PC-3 (cell line): ENCODE measurements at regions not wholly inside any gene's neighbourhood (a gene's known extent, or its start where the extent isn't known, plus 50 kb on each side); places are given as distances from the start of the nearest gene placed in this dataset.

Experiments used
- ATAC-seq: fragments of 200-7000 bp; cut with Tn5 transposase; 2 replicates; pipeline ENCODE4 v1.9.1; 2020; ENCODE audit warnings: mild to moderate bottlenecking, moderate library complexity
- BruUV-seq: library from RNA; stranded (reverse); fragments of 400-500 nt; replicated peaks from 2 replicates; lab custom pipeline; 2021; lab: Mats Ljungman, UMichigan
- CTCF ChIA-PET: fragments of 300-600 bp; sonication (Branson Sonifier 250); formaldehyde crosslinking; loops from one replicate; lab custom pipeline; 2022; ENCODE audit warnings: antibody characterized with exemption; lab: Charles Lee
- POLR2A ChIA-PET: fragments of 300-600 bp; sonication (Branson Sonifier 250); formaldehyde crosslinking; loops from one replicate; lab custom pipeline; 2022; ENCODE audit warnings: antibody characterized with exemption; ENCODE audit not compliant: unreplicated experiment; lab: Charles Lee
- DNase-seq: peaks from one replicate; pipeline ENCODE4 v3.0.0-alpha.2; 2015
- H2AFZ ChIP-seq: fragments of 300-600 bp; sonication (generic); 2 replicates; pipeline ENCODE4 v1.6.0; 2016; ENCODE audit warnings: antibody characterized with exemption, low read length
- H3F3A ChIP-seq: fragments of 300-600 bp; sonication (generic); one replicate; pipeline ENCODE4 v1.6.0; 2017; ENCODE audit warnings: antibody characterized with exemption, low read length, control low read depth, mild to moderate bottlenecking; ENCODE audit not compliant: unreplicated experiment
- H3K27ac ChIP-seq: fragments of 300-600 bp; sonication (generic); 2 replicates; pipeline ENCODE4 v1.5.1; 2016; ENCODE audit warnings: mild to moderate bottlenecking, low read length
- H3K27me3 ChIP-seq: fragments of 300-600 bp; sonication (generic); 2 replicates; pipeline ENCODE4 v1.6.1; 2016; ENCODE audit warnings: low read length, mixed read lengths
- H3K36me3 ChIP-seq: fragments of 300-600 bp; sonication (generic); 2 replicates; pipeline ENCODE4 v1.6.1; 2016; ENCODE audit warnings: low read depth, mixed run types, low read length, mixed read lengths
- H3K4me1 ChIP-seq: fragments of 300-600 bp; sonication (generic); 2 replicates; pipeline ENCODE4 v1.5.1; 2016; ENCODE audit warnings: low read length; ENCODE audit not compliant: insufficient read depth
- H3K4me2 ChIP-seq: fragments of 300-600 bp; sonication (generic); 2 replicates; pipeline ENCODE4 v1.6.0; 2016; ENCODE audit warnings: low read length
- H3K4me3 ChIP-seq: fragments of 300-600 bp; sonication (generic); 2 replicates; pipeline ENCODE4 v1.5.1; 2016; ENCODE audit warnings: mild to moderate bottlenecking, low read length, mixed read lengths
- H3K79me2 ChIP-seq: fragments of 300-600 bp; sonication (generic); 2 replicates; pipeline ENCODE4 v1.6.1; 2017; ENCODE audit warnings: low read length, mixed read lengths
- H3K9ac ChIP-seq: fragments of 300-600 bp; sonication (generic); 2 replicates; pipeline ENCODE4 v1.6.0; 2016; ENCODE audit warnings: mild to moderate bottlenecking, low read length
- H3K9me2 ChIP-seq: fragments of 300-600 bp; sonication (generic); replicated peaks from 2 replicates; pipeline ENCODE4 v1.6.1; 2016; ENCODE audit warnings: mixed run types, low read length, mixed read lengths
- H3K9me3 ChIP-seq: fragments of 300-600 bp; sonication (generic); 2 replicates; pipeline ENCODE4 v1.6.1; 2016; ENCODE audit warnings: low read length, mixed read lengths
- H4K20me1 ChIP-seq: fragments of 300-600 bp; sonication (generic); 2 replicates; pipeline ENCODE4 v1.6.1; 2016; ENCODE audit warnings: low read length, mixed read lengths
- EZH2 ChIP-seq: fragments of 300-600 bp; sonication (generic); IDR thresholded peaks from one replicate; pipeline ENCODE4 v1.6.1; 2017; ENCODE audit warnings: antibody characterized with exemption, mild to moderate bottlenecking, low read length; ENCODE audit not compliant: unreplicated experiment
- EZH2phosphoT487 ChIP-seq: fragments of 300-600 bp; sonication (generic); IDR thresholded peaks from 2 replicates; pipeline ENCODE4 v1.6.1; 2018; ENCODE audit warnings: mild to moderate bottlenecking, antibody characterized with exemption, low read length, borderline replicate concordance
- intact Hi-C: fragments of 100-400 bp; cut with micrococcal nuclease; formaldehyde crosslinking; loops from 2 replicates; pipeline ENCODE4 v1.9.0; 2023
- TF ChIP-seq, protein P1 (sequence below): fragments of 300-600 bp; sonication (generic); conservative IDR thresholded peaks from 2 replicates; pipeline ENCODE4 v1.5.1; 2017; ENCODE audit warnings: antibody characterized with exemption, low read depth, mild to moderate bottlenecking, low read length

DNA sequence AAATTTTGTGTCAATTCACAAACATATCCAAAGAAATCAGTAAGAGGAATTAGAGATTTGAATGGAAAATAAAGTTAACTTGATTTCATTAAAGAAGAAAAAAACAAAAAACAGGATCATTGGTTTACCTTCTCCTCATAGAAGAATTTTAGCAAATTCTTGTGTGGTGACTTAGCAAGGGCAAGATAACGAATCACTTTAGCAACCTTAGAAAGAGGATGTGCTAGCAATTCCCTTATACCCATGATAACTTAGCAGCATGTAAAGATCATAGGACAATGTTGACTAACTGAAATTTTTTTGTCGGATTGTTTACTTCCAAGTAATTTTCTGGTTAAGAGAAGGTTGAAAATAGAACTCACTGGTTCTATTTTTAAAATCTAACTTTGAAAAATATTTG is 609.3 kb downstream of the GBE1 start:
- Histone ChIP-seq H4K20me1 (no peaks in the 10 kb centered on the region), H3K27me3 (no peaks in the 10 kb centered on the region), H3K9ac (no peak overlapping the region), H3K9me2 (no peaks in the 10 kb centered on the region), H3K27ac (no peak overlapping the region), H3F3A (no peaks in the 10 kb centered on the region), H3K4me1 (no peaks in the 10 kb centered on the region), H2AFZ (no peak overlapping the region), H3K4me3 (no peak overlapping the region), H3K9me3 (no peaks in the 10 kb centered on the region), H3K79me2 (no peaks in the 10 kb centered on the region), H3K4me2 (no peak overlapping the region), H3K36me3 (no peaks in the 10 kb centered on the region)
- DNase-seq (no peak), ATAC-seq (no peak)
- intact Hi-C loops = no loop called here
- no TSS peak for BruUV-seq
- CTCF ChIA-PET = no interaction called here
- POLR2A ChIA-PET = no interaction called here
- TF ChIP-seq EZH2 (no peak), EZH2phosphoT487 (no peak)
- TF ChIP-seq, protein P1, sequence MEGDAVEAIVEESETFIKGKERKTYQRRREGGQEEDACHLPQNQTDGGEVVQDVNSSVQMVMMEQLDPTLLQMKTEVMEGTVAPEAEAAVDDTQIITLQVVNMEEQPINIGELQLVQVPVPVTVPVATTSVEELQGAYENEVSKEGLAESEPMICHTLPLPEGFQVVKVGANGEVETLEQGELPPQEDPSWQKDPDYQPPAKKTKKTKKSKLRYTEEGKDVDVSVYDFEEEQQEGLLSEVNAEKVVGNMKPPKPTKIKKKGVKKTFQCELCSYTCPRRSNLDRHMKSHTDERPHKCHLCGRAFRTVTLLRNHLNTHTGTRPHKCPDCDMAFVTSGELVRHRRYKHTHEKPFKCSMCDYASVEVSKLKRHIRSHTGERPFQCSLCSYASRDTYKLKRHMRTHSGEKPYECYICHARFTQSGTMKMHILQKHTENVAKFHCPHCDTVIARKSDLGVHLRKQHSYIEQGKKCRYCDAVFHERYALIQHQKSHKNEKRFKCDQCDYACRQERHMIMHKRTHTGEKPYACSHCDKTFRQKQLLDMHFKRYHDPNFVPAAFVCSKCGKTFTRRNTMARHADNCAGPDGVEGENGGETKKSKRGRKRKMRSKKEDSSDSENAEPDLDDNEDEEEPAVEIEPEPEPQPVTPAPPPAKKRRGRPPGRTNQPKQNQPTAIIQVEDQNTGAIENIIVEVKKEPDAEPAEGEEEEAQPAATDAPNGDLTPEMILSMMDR = no peak

DNA sequence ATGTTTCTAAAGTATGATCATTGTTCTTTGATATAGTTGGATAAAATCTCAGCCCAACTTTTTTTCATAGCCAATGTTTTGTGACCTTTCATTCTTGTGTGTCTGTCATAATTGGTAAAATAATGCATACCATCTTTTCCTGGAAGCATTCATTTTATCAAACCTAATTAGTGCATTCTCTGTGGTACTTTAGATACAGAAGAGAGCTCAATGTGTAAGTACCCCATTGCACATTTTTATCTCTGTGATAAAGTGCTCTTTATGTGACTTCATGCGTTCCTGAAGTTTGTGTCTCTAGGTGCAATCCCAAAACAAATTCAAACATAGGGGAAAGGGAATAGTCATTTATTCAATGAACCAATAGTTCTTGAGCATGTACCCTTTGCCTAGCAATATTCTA is 628.5 kb downstream of the GBE1 start:
- Histone ChIP-seq H3K4me2 (no peak overlapping the region), H3K9me2 (no peaks in the 10 kb centered on the region), H3F3A (no peaks in the 10 kb centered on the region), H4K20me1 (no peaks in the 10 kb centered on the region), H3K9me3 (no peaks in the 10 kb centered on the region), H3K27ac (no peak overlapping the region), H3K36me3 (no peaks in the 10 kb centered on the region), H2AFZ (no peak overlapping the region), H3K4me3 (no peak overlapping the region), H3K27me3 (no peaks in the 10 kb centered on the region), H3K9ac (no peak overlapping the region), H3K4me1 (no peaks in the 10 kb centered on the region), H3K79me2 (no peaks in the 10 kb centered on the region)
- CTCF ChIA-PET = interaction anchor here (0.5 kb wide), 1 partner anchor 29 kb away, joined by 7 read pairs; no protein-coding TSS in a partner anchor
- intact Hi-C loops = no loop called here
- BruUV-seq = no TSS peak
- POLR2A ChIA-PET = no interaction called here
- no peak for TF ChIP-seq EZH2phosphoT487
- TF ChIP-seq EZH2 = no peak
- TF ChIP-seq, protein P1 = no peak
- ATAC-seq (no peak), DNase-seq (no peak)

DNA sequence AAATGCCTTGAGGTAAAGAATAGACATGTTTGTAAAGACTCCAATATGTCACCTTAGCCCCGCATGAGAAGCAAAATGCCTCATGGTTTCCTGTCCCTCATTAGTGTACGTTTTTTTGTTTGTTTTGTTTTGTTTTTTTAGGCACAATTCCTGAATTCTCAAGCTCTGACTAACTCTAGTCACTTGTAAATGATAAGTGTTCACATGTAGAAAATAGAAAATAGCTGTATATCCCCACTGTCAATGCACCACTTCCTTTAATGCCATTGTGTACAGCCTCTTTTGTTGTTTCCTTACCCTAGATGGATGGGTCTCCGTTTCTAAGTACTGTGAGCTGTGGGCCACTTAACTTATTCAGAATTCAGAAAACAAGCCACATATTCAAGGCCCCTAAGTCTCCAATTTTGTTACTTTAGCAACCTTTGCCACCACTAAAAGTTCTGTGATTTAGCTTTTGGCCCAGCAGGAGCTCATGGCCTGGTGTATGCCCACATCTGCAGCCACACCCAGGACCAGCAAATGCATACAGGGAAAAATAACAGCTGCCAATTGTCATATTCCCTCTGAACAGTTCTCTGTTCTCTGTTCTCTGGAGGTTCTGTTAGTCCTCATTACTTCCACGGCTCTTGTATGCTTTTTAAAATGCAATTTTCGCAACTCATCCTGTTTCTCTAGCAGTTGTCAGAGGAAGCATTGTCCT is 655.5 kb downstream of the GBE1 start:
- H3K9ac ChIP-seq = 0 out of 2 replicates have a peak overlapping the region, but pooled peaks have one; percentile 1
- ATAC-seq = peak; percentile 94
- no peak overlapping the region; the same call in 1 of the 2 replicates for H3K4me3 ChIP-seq
- H3K27me3 ChIP-seq = no peaks in the 10 kb centered on the region
- BruUV-seq = no TSS peak
- intact Hi-C loops = loop anchor here (1.0 kb wide), 2 partner anchors 110 to 112 kb away; no protein-coding TSS in a partner anchor
- H3K4me1 ChIP-seq = peaks cover 17% of the 10 kb centered on the region
- peak overlapping the region; percentile 63 for H2AFZ ChIP-seq
- no peaks in the 10 kb centered on the region for H3K9me3 ChIP-seq
- no peaks in the 10 kb centered on the region for H3K9me2 ChIP-seq
- TF ChIP-seq EZH2 (no peak), EZH2phosphoT487 (no peak)
- TF ChIP-seq, protein P1 = no peak
- DNase-seq = peak; percentile 87
- H3K4me2 ChIP-seq = peak overlapping the region; percentile 58
- ChIA-PET POLR2A (interaction anchor here (0.5 to 0.6 kb wide), 2 partner anchors 32 to 228 kb away, joined by 3 read pairs; no protein-coding TSS in a partner anchor), CTCF (no interaction called here)
- H3K36me3 ChIP-seq = no peaks in the 10 kb centered on the region
- no peaks in the 10 kb centered on the region for H4K20me1 ChIP-seq
- H3K27ac ChIP-seq = peak overlapping the region; percentile 42
- H3F3A ChIP-seq = no peaks in the 10 kb centered on the region
- H3K79me2 ChIP-seq = no peaks in the 10 kb centered on the region
